ENCODE measurements at regions not wholly inside any gene's neighbourhood (a gene's known extent, or its start where the extent isn't known, plus 50 kb on each side); places are given as distances from the start of the nearest gene placed in this dataset.

DNA sequence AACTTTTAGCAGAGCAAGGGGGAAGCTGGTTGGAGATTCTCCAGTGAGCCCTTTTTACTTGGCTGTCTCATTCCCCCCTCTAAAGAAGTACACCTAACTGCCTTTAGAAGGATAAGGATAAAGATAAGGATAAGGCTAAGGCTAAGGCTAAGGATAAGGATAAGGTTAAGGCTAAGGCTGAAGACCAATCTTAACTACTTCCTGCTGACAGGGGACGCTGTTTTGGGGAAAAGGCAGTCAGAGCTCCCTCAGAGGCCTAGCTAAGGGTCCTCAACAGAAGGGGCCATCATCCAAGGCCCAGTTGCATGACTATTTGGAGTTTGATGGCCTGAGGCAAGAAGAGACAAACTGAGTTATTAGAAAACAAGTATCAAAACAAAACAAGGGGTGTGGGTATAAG lies 94.3 kb upstream of the ARPP21 start:
- TF ChIP-seq, protein P1, sequence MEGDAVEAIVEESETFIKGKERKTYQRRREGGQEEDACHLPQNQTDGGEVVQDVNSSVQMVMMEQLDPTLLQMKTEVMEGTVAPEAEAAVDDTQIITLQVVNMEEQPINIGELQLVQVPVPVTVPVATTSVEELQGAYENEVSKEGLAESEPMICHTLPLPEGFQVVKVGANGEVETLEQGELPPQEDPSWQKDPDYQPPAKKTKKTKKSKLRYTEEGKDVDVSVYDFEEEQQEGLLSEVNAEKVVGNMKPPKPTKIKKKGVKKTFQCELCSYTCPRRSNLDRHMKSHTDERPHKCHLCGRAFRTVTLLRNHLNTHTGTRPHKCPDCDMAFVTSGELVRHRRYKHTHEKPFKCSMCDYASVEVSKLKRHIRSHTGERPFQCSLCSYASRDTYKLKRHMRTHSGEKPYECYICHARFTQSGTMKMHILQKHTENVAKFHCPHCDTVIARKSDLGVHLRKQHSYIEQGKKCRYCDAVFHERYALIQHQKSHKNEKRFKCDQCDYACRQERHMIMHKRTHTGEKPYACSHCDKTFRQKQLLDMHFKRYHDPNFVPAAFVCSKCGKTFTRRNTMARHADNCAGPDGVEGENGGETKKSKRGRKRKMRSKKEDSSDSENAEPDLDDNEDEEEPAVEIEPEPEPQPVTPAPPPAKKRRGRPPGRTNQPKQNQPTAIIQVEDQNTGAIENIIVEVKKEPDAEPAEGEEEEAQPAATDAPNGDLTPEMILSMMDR (conservative IDR thresholded peaks at IDR 0.05; ENCODE audit: low read depth in 2 of 2), result peak in 1 of 2 experiments; percentile 32; a peak in 3 of 4 replicates
- TF ChIP-seq EZH2 (IDR thresholded peaks at IDR 0.05; ENCODE audit: low read depth, unreplicated experiment) (no peak), POLR2AphosphoS5 (IDR thresholded peaks at IDR 0.05; ENCODE audit: low read depth) (no peak), JUNB (IDR thresholded peaks at IDR 0.05; ENCODE audit: unreplicated experiment) (no peak), EZH2phosphoT487 (IDR thresholded peaks at IDR 0.05; ENCODE audit: unreplicated experiment) (no peak), CREB1 (CRISPR knock-in tag; IDR thresholded peaks at IDR 0.05; ENCODE audit: low read depth) (no peak), ZNF331 (CRISPR knock-in tag; IDR thresholded peaks at IDR 0.05; ENCODE audit: low read depth) (no peak)
- TF ChIP-seq, protein P2, sequence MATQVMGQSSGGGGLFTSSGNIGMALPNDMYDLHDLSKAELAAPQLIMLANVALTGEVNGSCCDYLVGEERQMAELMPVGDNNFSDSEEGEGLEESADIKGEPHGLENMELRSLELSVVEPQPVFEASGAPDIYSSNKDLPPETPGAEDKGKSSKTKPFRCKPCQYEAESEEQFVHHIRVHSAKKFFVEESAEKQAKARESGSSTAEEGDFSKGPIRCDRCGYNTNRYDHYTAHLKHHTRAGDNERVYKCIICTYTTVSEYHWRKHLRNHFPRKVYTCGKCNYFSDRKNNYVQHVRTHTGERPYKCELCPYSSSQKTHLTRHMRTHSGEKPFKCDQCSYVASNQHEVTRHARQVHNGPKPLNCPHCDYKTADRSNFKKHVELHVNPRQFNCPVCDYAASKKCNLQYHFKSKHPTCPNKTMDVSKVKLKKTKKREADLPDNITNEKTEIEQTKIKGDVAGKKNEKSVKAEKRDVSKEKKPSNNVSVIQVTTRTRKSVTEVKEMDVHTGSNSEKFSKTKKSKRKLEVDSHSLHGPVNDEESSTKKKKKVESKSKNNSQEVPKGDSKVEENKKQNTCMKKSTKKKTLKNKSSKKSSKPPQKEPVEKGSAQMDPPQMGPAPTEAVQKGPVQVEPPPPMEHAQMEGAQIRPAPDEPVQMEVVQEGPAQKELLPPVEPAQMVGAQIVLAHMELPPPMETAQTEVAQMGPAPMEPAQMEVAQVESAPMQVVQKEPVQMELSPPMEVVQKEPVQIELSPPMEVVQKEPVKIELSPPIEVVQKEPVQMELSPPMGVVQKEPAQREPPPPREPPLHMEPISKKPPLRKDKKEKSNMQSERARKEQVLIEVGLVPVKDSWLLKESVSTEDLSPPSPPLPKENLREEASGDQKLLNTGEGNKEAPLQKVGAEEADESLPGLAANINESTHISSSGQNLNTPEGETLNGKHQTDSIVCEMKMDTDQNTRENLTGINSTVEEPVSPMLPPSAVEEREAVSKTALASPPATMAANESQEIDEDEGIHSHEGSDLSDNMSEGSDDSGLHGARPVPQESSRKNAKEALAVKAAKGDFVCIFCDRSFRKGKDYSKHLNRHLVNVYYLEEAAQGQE (IDR thresholded peaks at IDR 0.05; ENCODE audit: unreplicated experiment), result no peak

Measured in GM23338 (cell line).